OCI-LY1 (cell line): ENCODE measurements at regions not wholly inside any gene's neighbourhood (a gene's known extent, or its start where the extent isn't known, plus 50 kb on each side); places are given as distances from the start of the nearest gene placed in this dataset.

Source experiments
- EZH2 ChIP-seq: fragments of 200-600 bp; sonication (generic), shearing (Covaris generic); IDR thresholded peaks from 2 replicates; pipeline ENCODE4 v1.8.0; 2017; ENCODE audit warnings: borderline replicate concordance, mixed run types, mild to moderate bottlenecking, antibody characterized with exemption, low read length, moderate library complexity, mixed read lengths
- TF ChIP-seq, protein P1 (sequence below): fragments of 200-600 bp; sonication (generic), shearing (Covaris generic); IDR thresholded peaks from 2 replicates; pipeline ENCODE4 v1.5.1; 2017; ENCODE audit warnings: mild to moderate bottlenecking, antibody characterized with exemption, low read length, moderate library complexity, mixed read lengths

DNA sequence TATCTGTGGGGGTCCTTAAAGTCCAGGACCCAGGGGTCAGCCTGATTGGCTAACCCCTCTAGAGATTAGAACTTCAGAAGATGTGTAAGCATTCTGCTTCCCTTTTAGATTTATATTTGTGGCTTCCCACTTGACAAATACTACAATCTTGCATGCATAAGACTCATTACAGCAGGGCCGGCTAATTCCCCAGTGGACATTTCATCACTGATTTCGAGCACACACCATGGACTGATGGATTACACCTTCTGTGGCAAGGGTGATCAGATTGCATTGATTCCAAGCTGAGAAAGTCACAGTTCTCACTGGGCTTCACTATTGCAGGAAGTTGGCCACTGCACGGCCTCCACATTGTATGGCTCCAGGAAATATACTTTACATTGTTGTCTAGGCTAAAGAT, 65.8 kb upstream of the DAPK1 start:
- TF ChIP-seq, protein P1, sequence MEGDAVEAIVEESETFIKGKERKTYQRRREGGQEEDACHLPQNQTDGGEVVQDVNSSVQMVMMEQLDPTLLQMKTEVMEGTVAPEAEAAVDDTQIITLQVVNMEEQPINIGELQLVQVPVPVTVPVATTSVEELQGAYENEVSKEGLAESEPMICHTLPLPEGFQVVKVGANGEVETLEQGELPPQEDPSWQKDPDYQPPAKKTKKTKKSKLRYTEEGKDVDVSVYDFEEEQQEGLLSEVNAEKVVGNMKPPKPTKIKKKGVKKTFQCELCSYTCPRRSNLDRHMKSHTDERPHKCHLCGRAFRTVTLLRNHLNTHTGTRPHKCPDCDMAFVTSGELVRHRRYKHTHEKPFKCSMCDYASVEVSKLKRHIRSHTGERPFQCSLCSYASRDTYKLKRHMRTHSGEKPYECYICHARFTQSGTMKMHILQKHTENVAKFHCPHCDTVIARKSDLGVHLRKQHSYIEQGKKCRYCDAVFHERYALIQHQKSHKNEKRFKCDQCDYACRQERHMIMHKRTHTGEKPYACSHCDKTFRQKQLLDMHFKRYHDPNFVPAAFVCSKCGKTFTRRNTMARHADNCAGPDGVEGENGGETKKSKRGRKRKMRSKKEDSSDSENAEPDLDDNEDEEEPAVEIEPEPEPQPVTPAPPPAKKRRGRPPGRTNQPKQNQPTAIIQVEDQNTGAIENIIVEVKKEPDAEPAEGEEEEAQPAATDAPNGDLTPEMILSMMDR: no peak
- TF ChIP-seq EZH2: no peak
